Spleen (tissue), 7 donors: ENCODE measurements at regions not wholly inside any gene's neighbourhood (a gene's known extent, or its start where the extent isn't known, plus 50 kb on each side); places are given as distances from the start of the nearest gene placed in this dataset.

ENCODE experiments used
- CTCF ChIP-seq, 11 experiments: fragments of 200-600 bp in 7 of 11; fragments of 450-650 bp in 4 of 11; sonication (generic) in 4 of 11; IDR thresholded peaks in 8 of 11; conservative IDR thresholded peaks in 3 of 11; 1 replicate in 7 of 11; 2 replicates in 4 of 11; pipeline versions ENCODE4 v1.4.0 to v1.8.0; 2016 to 2021; ENCODE audit warnings: antibody characterized with exemption in 11 of 11, inconsistent platforms in 4 of 11, mild to moderate bottlenecking in 1 of 11
- POLR2A ChIP-seq, 3 donors: fragments of 450-650 bp; IDR thresholded peaks; one replicate each; pipeline ENCODE4 v1.5.1; 2017; ENCODE audit warnings: antibody characterized with exemption in 3 of 3, mild to moderate bottlenecking in 1 of 3
- donor health status: DM: no; HTN: no; CAD: no; lungs with moderate emphysema.
- donor health status: DM: no; HTN: no; CAD: no.
- donor health status: DM: no; HTN: no; CAD: no.

DNA sequence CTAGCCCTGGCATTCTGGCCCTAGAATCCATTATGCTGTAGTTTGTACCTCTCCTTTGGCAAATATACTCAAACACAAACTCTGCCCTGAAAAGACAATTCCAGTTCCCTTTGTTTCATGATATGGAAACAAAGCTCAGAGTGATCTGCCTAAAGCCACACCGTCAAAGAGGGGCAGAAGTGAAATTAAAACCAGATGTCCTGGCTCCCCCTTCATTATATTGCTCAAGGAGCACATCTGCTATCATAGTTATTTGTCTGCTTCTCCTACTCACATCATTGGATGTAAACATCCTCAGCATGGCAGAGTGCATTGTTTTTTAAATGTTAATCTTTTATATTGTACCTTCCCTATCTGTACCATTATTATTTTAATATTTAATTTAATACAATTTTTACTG, 266.7 kb upstream of the SMARCA2 start:
- TF ChIP-seq CTCF (IDR thresholded peaks at IDR 0.05 in 8 of 11, conservative IDR thresholded peaks at IDR 0.05 in 3 of 11) = no peak
- TF ChIP-seq POLR2A (IDR thresholded peaks at IDR 0.05) = no peak
